Omental fat pad (tissue), 3 donors: ENCODE measurements at regions not wholly inside any gene's neighbourhood (a gene's known extent, or its start where the extent isn't known, plus 50 kb on each side); places are given as distances from the start of the nearest gene placed in this dataset.

Experiments used
- ATAC-seq: fragments of 150-250 bp; one replicate; pipeline ENCODE4 v1.9.1; 2016; ENCODE audit warnings: mild to moderate bottlenecking, moderate library complexity; ENCODE audit not compliant: low FRiP score
- DNase-seq: peaks from one replicate; pipeline ENCODE4 v3.0.0-alpha.2; 2019; ENCODE audit warnings: low spot score
- CTCF ChIP-seq, 3 donors: fragments of 450-650 bp; IDR thresholded peaks; one replicate each; pipeline ENCODE4 v1.5.1; 2016 to 2017; ENCODE audit warnings: antibody characterized with exemption in 3 of 3, mild to moderate bottlenecking in 3 of 3, moderate library complexity in 2 of 3

GRCh38 chr12:20264608-20265114 is 103.7 kb upstream of the PDE3A start:
- DNase-seq (no peak), ATAC-seq (no peak)
- no peak for TF ChIP-seq CTCF (IDR thresholded peaks at IDR 0.05)

- no peak for TF ChIP-seq CTCF (IDR thresholded peaks at IDR 0.05)
- DNase-seq: no peak
- no peak for ATAC-seq
Observed at GRCh38 chr12:20268121-20268732, 100.1 kb upstream of the PDE3A start.

- DNase-seq (no peak), ATAC-seq (no peak)
- TF ChIP-seq CTCF (IDR thresholded peaks at IDR 0.05): no peak
Observed at GRCh38 chr12:20268771-20269170, 99.6 kb upstream of the PDE3A start.

- ATAC-seq (no peak), DNase-seq (no peak)
- TF ChIP-seq CTCF (IDR thresholded peaks at IDR 0.05): no peak
Observed at GRCh38 chr12:20269337-20270067, 98.8 kb upstream of the PDE3A start.

GRCh38 chr12:20270557-20270956 is 97.8 kb upstream of the PDE3A start:
- ATAC-seq (no peak), DNase-seq (no peak)
- TF ChIP-seq CTCF (IDR thresholded peaks at IDR 0.05): no peak

GRCh38 chr12:20272161-20272560 is 96.2 kb upstream of the PDE3A start:
- DNase-seq: no peak
- ATAC-seq: no peak
- no peak for TF ChIP-seq CTCF (IDR thresholded peaks at IDR 0.05)

- TF ChIP-seq CTCF (IDR thresholded peaks at IDR 0.05): no peak
- no peak for ATAC-seq
- DNase-seq: no peak
Observed at GRCh38 chr12:20272801-20273200, 95.5 kb upstream of the PDE3A start.
